Hematopoietic multipotent progenitor cell treated with erythropoietin and hydrocortisone succinate and interleukin-3 and kit ligand, for 4 days (in vitro differentiated cells): ENCODE measurements at regions not wholly inside any gene's neighbourhood (a gene's known extent, or its start where the extent isn't known, plus 50 kb on each side); places are given as distances from the start of the nearest gene placed in this dataset.

Source experiments
- DNase-seq: peaks from one replicate; pipeline ENCODE4 v3.0.0-alpha.2; 2015

DNA sequence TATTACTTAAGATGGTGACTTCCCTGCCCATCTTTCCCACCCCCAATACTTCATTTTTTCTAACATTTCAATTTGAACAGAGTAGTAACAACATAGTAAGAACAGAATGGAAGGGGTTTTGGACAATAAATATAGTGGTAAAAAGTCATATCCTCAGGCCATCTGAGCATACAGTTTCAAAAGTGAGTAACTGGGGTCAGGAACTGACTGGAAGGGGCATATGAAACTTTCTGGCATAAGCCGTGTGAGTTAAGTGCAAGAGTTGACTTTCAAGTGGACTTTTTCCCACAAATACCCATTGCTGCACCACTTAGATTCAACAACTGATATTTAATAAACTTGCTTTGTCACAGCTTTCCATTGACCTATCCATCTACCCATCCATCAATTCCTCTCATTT is 153.5 kb upstream of the IL12A start:
- no peak for DNase-seq

DNA sequence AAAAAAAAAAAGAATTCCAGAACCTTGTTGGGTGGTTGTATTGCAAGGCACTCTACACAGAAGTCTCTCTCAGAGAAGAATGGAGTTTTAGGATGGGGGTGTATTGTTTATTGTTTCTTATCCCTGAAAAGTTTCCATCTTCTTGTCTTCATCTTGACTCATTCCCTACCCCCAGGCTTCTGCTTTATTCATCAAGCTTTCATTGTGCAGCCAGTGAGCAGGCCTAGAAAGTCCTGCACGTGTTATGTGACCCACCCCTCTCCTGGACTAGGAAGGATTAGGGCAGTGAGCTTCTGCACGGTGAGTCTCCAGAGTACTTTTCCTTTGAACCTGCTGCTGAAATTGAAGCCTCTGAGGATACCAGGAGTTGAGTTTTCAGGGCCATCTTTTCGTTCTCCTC is 150.9 kb upstream of the IL12A start:
- DNase-seq = no peak

DNA sequence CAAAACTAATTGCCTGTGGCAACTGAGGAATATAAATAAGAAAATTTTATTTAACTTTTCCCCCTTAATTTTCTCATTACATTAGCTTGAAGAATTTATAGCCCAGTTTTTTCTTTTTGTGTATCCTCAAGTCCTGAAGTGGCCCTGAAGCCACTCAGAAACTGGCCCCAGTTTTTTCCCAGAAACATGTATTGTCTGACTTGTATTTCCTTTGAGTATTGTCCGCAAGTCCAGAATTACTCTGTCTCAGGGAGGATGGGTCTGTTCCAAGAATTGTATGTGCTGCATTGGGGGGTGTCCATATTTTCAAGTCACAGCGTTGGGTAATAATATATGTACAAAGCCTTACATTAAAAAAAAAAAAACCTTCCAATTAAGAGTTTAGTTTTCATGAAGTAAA is 149.7 kb upstream of the IL12A start:
- no peak for DNase-seq

DNA sequence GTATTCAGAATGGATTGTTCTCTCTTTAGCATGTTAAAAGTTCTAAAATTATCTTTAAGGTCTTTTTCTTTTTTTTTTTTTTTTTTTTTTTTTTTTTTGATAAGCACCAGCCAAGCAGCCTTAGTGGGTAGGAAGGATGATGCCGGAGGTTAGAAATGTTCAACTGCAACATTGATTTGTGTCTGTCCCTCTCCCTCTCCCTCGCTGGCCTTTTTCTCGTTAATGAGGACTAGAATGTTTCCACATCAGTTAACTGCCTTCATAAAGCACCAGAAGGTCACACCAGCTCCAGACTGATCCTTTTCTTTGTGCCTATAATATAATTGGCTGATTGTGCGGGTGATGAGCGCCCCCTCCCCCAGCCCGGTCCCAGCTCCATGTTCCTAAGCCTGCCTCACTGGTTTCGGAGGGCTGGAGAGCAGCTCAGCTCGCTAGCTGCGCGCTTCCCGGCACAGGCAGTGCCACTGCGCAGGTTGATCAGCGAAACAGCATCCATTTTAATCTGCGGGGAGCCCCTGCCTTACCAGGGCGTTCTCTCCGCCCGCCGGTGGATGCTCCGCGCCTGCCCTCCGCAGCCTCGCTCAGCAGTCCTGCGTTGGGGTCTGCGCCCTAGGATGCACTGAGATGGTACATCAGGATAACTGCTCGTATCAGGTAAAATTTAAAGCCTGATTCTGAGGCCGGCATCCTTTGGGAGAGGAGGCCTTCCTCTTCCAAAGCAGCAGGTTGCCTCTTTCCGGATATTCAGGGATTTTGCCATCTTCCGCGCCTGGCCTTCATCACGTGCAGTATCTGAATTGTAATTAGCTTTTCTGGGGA is 148.9 kb upstream of the IL12A start, which contains the start of gene SCHIP1:
Gene SCHIP1, plus strand, starts transcription at position 301 of the 819 bp plus-strand sequence.
- DNase-seq = peak; percentile 69

DNA sequence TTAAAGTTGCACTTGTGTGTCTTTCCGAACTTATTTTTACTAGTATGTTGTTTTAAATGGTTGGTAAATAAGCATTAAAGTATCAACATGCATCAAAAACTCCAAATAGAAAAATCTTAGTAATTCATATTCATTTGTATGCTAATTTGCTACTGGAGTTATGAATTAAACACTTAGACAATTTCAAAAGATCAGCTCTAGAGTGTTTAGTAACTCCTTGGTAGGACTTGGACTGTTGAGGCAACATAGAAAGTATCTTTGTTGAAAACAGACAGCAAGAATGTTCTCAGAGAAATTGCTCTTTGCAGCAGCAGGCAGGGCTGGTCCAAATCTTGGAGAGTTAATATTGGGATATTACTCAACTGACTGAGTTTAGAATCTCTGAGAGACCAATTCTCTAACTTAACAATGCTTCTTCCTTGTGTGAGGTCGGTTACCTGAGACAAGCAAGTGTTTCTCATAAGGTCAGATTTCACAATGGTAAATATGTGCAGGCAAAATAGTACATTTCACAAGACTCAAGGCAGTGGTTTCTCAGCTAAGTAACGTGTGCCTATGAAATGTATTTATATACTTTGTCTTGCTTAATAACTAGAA is 147.8 kb upstream of the IL12A start:
- DNase-seq = peak; percentile 65

DNA sequence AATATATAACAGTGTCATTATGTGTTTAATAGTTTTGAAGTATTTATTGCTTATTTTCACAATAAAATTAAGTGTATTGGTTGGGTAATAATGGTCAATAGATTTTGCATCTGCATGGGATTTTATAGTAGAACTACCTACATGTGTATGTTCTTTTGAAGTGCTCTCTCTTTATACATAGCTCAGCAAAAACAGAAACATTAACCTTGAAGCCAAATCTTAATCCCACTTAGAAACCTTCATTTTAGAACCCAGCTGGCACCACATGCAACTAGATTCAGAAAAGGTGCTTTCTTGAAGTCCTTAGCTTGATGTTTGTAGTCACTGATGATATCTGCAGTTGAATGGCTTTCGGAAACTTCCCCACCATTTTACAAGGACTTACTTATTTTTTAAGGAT is 146.9 kb upstream of the IL12A start:
- no peak for DNase-seq

DNA sequence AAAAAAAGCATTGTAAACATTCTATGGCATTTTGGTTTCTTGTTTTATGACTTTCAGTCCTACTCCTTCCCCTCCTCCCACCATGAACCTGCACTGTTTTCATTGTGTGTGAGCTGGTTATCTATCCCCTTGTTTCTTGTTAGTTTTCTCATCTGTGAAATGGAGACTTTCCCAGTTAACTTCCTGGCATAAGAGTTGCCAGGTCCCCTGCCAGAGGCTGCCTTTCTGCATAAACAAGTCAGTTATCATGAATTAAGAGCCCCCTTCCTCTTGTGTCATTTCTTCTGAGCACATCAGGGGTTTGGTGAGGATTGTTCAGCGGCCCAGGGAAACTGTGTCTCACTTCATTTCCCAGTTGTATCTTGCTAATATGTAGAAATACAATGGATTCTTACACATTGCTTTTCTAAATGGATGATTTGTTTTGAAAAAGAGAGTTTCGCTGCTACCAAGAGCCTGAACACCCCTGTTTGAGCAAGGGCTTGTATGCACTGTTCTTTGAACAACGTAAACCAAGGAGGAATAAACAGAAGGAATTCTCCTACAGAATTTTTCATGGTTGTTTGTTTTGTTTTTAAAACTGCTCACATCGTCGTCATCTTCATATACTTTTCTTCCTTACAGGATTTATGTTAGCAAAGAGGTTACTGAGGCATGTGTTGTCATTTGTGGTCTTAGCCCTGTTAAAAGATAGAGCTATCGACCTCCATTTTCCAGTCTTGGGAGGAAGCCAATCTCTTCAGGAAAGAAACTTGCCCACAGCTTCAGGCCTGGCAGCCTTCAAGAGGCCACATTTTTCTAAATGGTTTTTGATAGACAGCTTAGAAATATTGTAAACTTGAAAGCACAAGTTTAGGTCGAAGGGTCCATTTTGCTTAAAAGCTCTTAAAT is 144.6 kb upstream of the IL12A start:
- peak; percentile 86 for DNase-seq

DNA sequence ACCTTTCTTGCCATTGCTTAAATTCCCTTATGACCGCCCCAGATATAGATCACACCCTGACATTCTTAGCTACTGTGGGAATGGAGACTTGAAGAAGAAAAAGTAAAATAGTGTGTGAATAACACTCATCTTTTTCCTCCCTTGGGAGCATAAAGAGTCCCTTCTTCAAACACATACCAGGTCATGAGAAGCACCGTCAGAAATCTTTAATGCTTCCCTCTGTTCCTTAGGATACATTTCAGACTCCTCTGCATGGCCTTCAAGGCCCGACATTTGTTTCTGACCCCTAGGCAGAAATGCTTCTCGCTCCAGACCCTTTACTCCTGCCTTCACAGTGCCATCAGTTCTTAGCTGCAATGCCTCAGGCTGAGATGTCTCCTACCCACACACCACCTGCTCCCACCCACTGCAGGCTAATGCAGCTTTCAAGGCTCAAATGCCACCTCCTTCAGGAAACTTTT is 143.8 kb upstream of the IL12A start:
- DNase-seq = no peak

DNA sequence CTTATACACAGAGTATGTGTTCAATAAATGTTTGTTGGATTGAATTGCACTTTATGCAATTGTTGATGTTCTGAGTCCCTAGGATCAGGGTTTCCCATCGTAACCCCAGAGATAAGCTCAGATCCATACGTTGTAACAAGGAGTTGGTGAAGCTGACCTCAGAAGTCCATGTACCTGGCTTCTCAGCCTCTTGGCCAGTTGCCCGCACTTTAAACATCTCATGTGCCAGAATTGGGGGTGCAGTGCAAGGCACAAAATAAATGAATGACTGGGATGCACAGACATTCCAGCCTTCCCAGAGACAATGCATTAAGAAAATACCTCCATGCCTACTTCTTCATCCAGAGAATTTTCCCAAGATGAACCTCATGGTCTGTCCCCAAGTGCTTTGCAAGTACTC is 142.9 kb upstream of the IL12A start:
- no peak for DNase-seq

DNA sequence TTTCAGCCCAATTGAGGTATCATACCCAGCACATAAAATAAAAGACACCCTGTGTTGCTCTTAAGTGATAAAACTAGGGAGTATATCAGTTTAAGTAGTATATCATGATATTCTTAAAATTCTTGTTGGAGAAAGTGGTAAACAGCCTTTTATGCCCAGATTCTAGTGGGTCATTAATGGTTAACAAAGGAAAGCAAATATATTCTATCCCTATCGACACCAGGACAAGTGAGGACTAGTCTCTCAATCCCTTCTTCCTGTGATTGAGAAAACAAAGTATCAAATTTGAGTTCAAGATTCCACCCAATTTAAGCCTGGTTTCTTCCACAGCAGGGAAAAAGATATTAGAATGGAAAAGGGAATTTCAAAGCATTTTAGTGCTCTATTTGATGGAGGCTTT is 142.4 kb upstream of the IL12A start:
- no peak for DNase-seq

DNA sequence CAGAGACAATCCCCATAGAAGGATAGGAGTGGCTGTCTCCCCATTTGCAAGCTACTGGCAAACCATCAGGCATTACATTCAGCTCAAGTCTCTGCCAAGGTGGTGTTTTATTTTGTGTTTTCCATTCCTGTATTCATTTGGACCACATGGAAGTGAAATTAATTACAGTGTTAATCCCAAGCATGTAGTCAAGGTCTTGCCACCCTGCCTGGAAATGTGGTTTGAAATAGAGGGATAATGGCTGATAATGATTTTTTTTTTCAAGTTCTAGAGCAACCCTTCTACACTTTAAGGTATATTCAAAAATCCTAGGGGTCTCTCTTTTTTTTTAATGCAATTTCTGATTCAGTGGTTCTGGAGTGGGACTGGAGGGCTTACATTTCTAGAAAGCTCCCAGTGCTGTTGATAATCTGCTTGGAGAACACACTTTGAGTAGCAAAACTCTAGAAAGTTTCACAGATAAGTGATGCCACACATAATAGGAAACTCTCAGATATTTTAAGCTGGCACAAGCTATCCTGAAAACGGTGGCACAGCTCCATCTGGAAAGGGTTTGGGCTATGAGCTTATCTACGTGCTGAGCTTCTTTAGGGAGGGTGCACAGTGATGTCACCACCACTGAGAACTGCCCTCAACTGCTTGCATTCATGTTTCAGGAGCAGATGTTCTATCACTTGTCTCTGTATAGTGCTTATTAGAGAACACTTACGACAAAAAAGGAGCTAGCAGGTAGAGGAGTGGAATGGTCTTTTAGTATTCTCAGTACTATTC is 140.1 kb upstream of the IL12A start:
- no peak for DNase-seq

DNA sequence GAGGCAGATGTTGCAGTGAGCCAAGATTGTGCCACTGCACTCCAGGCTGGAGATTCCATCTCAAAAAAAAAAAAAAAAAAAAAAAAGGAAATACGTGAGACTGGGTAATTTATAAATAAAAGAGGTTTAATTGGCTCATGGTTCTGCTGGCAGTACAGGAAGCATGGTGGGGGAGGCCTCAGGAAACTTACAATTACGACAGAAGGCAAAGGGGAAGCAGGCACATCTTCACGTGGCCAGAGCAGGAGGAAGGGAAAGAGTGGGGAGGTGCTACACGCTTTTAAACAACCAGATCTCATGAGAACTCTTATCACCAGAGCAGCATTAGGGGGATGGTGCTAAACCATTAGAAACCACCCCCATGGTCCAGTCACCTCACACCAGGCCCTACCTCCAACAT is 138.2 kb upstream of the IL12A start:
- peak; percentile 68 for DNase-seq

DNA sequence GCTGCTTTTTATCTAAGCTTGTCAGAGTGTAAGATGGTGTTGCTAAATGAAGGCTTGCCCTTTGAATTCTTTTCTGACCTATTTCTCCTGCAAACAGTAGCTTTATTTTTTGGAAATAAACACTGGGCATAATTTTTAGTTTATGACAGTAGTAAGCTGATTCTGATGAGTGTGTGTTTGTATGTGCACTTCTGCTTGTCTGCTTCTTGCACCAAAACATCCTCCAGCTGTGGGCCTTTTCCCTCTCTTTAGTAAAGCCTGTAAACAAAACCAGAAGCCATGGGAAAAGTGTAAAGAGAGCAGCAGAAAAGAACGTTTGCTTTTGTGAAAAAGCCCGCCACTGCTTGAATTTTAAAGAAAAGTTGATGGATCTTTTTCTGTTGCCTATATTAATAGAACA is 136.4 kb upstream of the IL12A start:
- DNase-seq = no peak

DNA sequence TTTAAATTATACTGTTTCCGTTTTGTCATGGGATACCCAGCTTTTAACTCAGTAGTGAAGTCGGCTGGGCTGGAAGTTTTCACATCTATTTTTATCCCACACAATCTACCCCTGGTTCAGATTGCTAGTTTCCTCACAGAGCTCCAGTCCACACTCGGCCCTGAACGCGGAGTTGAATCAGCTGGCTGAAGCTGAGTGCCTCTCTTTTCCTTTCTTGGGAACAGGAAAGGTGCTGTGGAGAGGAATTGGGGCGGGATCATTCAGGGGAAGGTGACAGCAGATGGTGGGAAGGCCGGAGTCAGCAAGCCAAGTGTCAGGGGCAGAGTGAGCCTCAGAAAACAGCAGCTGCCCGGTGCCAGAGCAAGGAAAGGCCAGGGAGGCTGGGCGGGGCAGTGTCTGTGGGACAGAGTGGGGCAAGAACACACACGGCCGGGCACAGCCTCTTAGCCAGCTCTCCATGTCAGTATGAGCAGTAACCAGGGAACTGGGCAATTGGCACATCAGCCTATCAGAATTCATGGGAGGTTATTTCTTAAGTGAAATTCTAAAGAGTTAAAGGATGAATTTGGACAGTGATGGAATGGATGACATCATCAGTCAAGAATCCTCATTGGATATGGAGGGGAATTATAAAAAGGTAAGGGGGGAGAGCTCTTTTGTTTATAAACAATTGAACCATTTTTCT is 135.7 kb upstream of the IL12A start:
- DNase-seq = peak; percentile 34

DNA sequence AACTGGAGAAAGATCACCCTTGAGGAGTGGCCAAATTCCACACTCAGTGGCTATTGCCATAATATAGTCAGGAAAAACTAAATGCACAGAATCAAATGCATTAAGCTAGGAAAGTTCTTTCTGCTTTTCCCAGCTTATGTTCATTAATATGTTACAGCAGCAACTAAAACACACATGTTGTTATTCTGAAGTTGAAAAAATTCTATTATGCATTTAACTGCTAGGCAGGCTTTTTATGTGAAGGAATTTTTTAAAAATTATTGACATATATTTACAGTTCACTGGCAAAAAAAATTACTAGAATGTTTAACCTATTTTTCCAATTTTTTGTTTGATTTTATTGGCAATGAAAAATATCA is 135.2 kb upstream of the IL12A start:
- no peak for DNase-seq

DNA sequence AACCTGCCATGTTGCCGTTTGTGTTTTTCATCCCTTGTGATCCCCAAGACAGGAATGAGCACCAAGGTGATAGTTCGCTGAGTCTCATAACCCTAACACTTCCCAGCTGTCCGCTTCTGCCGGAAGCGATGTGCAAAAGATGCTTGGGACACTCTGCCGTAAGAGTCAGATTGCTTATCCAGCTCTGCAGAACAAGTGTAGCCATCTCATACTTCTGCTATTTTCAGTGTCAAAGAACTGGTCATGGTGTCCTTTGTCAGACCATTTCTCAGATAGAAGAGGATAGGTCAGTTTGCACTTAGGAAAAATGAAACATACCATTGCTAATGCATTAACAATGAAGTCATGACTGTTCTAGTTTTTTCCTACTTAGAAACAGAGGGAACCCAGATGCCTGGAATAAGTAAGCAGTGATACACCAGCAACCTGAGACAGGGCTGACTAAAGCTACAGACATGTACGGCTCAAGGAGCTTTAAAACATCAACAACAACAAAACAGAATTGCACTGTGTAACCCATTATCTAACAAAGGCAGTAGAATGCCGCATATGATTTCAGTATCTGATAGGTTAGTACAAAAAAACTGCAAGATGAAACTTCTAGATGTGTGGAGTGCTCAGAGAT is 134.0 kb upstream of the IL12A start:
- DNase-seq = peak; percentile 51

DNA sequence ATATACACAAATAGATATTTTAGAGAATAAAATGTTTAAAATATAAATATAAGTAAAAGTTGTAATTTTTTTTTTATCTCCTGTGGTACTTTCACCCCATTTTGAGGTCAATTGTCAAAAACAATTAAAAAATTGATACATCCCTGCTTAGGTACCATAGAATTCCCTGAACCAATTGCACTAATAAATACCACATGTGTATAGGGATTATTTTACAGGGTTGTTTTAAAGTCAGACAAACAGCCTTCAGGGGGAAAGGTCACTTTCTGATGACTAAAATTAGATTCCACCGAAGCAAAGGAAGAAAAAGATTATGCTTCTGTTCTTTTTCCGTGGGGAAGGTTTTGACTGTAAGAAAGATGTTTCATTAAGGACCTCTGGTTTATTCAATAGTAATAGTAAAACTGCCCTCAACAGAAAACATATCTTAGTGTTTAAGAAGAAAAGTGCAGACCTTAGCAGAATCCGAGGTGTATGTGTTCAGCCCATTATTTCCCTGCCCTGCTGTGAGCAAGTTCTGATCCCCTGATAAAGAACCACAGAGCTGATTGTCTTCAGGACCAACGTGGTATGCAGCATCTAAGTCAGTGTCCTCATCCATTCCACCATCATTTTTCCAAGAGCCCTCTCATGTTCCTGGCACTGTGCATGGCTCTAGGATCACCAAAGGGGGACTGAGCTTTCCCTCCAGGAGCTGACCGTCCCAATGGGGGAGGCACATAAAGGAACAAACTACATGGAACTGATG is 132.9 kb upstream of the IL12A start:
- peak; percentile 62 for DNase-seq

DNA sequence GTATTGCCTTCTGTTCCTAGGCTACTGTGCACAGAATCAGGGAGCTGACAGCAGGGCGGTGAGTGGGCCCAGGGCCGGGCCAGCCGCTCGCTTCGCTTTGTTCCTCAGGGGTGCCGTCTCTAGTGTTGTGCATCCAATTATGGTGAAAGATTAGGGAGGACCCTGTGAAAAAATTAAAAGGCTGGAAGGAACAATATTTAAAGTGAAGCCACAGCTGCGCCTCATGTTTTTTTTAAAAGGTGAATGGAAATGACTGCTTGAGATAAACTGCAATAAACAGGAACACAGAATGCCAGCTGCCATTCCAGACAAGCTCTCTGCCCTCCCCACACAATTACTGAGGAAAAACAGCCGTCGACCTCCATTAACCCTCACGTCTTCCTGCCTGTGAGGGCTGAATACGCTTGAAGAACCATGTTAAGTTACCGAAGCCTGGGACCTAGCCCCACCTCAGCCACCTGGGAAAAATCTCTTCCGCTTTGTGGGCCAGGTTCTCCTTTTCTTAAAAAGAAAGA is 132.0 kb upstream of the IL12A start:
- peak; percentile 31 for DNase-seq

DNA sequence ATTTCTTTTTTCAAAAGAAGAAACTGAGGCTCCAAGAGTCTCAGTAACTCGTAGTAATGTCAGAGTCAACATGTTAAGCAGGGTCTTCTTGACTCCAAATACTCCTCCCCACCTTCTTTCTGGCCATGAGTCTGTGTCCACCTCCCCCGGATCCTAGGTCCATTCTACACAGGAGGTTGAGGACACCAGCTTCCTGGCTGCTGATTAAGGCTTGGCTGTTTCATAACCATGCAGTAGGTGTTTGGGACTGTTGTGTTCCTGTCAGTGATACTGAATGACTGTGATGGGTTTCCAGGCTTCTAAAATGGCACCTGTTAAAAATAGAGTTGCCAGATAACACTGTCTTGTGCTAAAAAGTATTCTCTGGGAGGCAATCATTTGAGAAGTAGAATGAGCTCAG is 130.8 kb upstream of the IL12A start:
- DNase-seq = no peak

DNA sequence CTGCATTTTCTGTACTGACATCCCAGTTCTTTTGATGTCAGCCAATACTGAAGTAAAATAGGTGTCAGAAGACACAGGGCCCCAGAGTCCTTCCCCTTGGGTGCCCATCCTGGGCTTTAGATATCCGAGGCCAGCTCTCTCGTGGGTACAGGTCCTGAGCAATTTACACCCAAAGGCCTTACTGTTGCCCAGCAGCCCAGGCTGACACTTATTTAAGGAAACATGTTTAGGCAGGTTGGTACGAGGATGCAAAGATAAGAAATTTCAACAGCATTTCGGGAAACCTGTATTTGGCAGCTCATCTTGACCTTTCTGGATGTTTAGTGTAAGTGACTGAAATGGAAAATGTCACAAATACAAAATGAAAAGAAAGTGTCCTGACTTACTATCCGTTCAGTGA is 130.0 kb upstream of the IL12A start:
- DNase-seq = no peak

DNA sequence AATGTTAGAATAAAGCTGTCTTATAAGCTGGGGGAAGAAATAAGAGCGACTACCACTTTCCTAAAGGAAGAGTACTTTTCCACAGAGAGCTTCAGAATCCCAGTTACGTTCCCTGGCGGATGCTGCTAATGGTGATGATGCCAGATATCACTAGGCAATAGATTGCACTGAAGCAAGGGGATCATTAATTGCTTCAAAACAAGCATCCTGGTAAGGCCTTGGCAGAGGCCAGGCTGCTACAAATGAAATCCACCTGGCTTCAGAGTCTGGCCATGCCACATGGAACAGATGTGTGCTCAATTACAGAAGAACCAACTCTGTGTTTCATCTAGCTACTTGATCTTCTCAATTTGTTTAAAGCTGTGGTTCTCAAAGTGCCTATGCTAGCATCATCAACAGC is 129.2 kb upstream of the IL12A start:
- DNase-seq = no peak
